K562 (cell line): ENCODE measurements at regions not wholly inside any gene's neighbourhood (a gene's known extent, or its start where the extent isn't known, plus 50 kb on each side); places are given as distances from the start of the nearest gene placed in this dataset.

Experiments used
- AFF4 ChIP-seq: sonication (generic); formaldehyde crosslinking; IDR thresholded peaks from 2 replicates; pipeline ENCODE4 v1.8.0; 2023; ENCODE audit warnings: mild to moderate bottlenecking, missing genetic modification reagents
- CC2D1A ChIP-seq: fragments of 450-650 bp; IDR thresholded peaks from 2 replicates; pipeline ENCODE4 v1.6.1; 2017; ENCODE audit warnings: mild to moderate bottlenecking
- DPF2 ChIP-seq: fragments of 450-650 bp; IDR thresholded peaks from 2 replicates; pipeline ENCODE4 v1.6.1; 2016
- JUND ChIP-seq, 2 experiments: IDR thresholded peaks; 2 replicates in 1 of 2; 3 replicates in 1 of 2; pipeline ENCODE4 v1.6.1; 2011; ENCODE audit warnings: borderline replicate concordance in 2 of 2, low read depth in 2 of 2, low read length in 2 of 2, improper control_type of control experiment in 1 of 2, missing biosample characterization in 1 of 2, missing genetic modification characterization in 1 of 2, missing genetic modification reagents in 1 of 2
- KDM1A ChIP-seq, 2 experiments: fragments of 450-650 bp; IDR thresholded peaks; 2 replicates each; pipeline ENCODE4 v1.6.1; 2016; ENCODE audit warnings: mild to moderate bottlenecking in 2 of 2
- MECOM ChIP-seq: fragments of 250-450 bp; sonication (Bioruptor Pico); IDR thresholded peaks from 2 replicates; pipeline ENCODE4 v1.8.0; 2022; ENCODE audit warnings: inconsistent platforms
- MITF ChIP-seq: IDR thresholded peaks from 2 replicates; pipeline ENCODE4 v1.6.1; 2014; ENCODE audit warnings: antibody characterized with exemption
- RNF2 ChIP-seq: sonication (generic); IDR thresholded peaks from 2 replicates; pipeline ENCODE4 v1.6.1; 2016
- SRF ChIP-seq, 2 experiments: fragments of 250-450, 450-650 bp in 1 of 2; sonication (Bioruptor Pico) in 1 of 2; sonication (generic) in 1 of 2; formaldehyde crosslinking; IDR thresholded peaks; 2 replicates each; pipeline versions ENCODE4 v1.5.0 to v1.5.1; 2020 to 2022; ENCODE audit warnings: mild to moderate bottlenecking in 1 of 2, missing genetic modification reagents in 1 of 2
- TEAD4 ChIP-seq, 2 experiments: sonication (generic) in 1 of 2; formaldehyde crosslinking in 1 of 2; IDR thresholded peaks; 2 replicates each; pipeline versions ENCODE4 v1.6.1 to v1.8.0; 2012 to 2022; ENCODE audit warnings: borderline replicate concordance in 1 of 2, inconsistent platforms in 1 of 2, low read length in 1 of 2, mild to moderate bottlenecking in 1 of 2, missing genetic modification reagents in 1 of 2
- ZNF133 ChIP-seq: fragments of 250-450 bp; sonication (Bioruptor Pico); IDR thresholded peaks from 2 replicates; pipeline ENCODE4 v1.4.0; 2020; ENCODE audit warnings: mild to moderate bottlenecking
- TF ChIP-seq, protein P1 (sequence below): fragments of 250-450 bp; sonication (Bioruptor Pico); IDR thresholded peaks from 2 replicates; pipeline ENCODE4 v1.5.0; 2020; ENCODE audit warnings: mild to moderate bottlenecking
- TF ChIP-seq, protein P2 (sequence below): fragments of 450-650 bp; IDR thresholded peaks from 2 replicates; pipeline ENCODE4 v1.6.1; 2017; ENCODE audit warnings: antibody characterized with exemption, mild to moderate bottlenecking
- TF ChIP-seq, protein P3 (sequence below), 2 experiments: fragments of 200-800 bp in 1 of 2; sonication (Bioruptor generic) in 1 of 2; sonication (generic) in 1 of 2; formaldehyde crosslinking in 1 of 2; IDR thresholded peaks in 1 of 2; conservative IDR thresholded peaks in 1 of 2; 2 replicates each; pipeline versions ENCODE4 v1.5.0 to v1.6.1; 2016 to 2020; ENCODE audit warnings: missing compliant biosample characterization in 1 of 2, missing genetic modification characterization in 1 of 2, missing genetic modification reagents in 1 of 2

GRCh38 chr5:36820900-36821299 is 55.7 kb upstream of the NIPBL start (continued):
- TF ChIP-seq, protein P1, sequence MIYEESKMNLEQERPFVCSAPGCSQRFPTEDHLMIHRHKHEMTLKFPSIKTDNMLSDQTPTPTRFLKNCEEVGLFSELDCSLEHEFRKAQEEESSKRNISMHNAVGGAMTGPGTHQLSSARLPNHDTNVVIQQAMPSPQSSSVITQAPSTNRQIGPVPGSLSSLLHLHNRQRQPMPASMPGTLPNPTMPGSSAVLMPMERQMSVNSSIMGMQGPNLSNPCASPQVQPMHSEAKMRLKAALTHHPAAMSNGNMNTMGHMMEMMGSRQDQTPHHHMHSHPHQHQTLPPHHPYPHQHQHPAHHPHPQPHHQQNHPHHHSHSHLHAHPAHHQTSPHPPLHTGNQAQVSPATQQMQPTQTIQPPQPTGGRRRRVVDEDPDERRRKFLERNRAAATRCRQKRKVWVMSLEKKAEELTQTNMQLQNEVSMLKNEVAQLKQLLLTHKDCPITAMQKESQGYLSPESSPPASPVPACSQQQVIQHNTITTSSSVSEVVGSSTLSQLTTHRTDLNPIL (CRISPR knock-in tag): no peak
- TF ChIP-seq RNF2: peak; percentile 54; the same call in 1 of the 2 replicates
- TF ChIP-seq CC2D1A: no peak; the same call in 1 of the 2 replicates
- peak; percentile 76 for TF ChIP-seq JUND (IDR thresholded peaks at IDR 0.05; ENCODE audit: borderline replicate concordance, low read depth, low read length)
- peak; percentile 66; the same call in 1 of the 3 replicates for TF ChIP-seq JUND (tag; IDR thresholded peaks at IDR 0.05; ENCODE audit: borderline replicate concordance, low read depth, low read length)
- TF ChIP-seq MITF: peak; percentile 79
- peak; percentile 85 for TF ChIP-seq DPF2
- TF ChIP-seq MECOM (CRISPR knock-in tag): peak; percentile 55; the same call in 1 of the 2 replicates
- TF ChIP-seq ZNF133 (CRISPR knock-in tag): no peak
- TF ChIP-seq AFF4 (CRISPR knock-in tag): no peak
- TF ChIP-seq SRF (CRISPR knock-in tag; IDR thresholded peaks at IDR 0.05): no peak
- peak; percentile 70 for TF ChIP-seq TEAD4 (IDR thresholded peaks at IDR 0.05; ENCODE audit: low read length)
- no peak for TF ChIP-seq TEAD4 (CRISPR knock-in tag; IDR thresholded peaks at IDR 0.05; ENCODE audit: borderline replicate concordance)
- TF ChIP-seq, protein P2, sequence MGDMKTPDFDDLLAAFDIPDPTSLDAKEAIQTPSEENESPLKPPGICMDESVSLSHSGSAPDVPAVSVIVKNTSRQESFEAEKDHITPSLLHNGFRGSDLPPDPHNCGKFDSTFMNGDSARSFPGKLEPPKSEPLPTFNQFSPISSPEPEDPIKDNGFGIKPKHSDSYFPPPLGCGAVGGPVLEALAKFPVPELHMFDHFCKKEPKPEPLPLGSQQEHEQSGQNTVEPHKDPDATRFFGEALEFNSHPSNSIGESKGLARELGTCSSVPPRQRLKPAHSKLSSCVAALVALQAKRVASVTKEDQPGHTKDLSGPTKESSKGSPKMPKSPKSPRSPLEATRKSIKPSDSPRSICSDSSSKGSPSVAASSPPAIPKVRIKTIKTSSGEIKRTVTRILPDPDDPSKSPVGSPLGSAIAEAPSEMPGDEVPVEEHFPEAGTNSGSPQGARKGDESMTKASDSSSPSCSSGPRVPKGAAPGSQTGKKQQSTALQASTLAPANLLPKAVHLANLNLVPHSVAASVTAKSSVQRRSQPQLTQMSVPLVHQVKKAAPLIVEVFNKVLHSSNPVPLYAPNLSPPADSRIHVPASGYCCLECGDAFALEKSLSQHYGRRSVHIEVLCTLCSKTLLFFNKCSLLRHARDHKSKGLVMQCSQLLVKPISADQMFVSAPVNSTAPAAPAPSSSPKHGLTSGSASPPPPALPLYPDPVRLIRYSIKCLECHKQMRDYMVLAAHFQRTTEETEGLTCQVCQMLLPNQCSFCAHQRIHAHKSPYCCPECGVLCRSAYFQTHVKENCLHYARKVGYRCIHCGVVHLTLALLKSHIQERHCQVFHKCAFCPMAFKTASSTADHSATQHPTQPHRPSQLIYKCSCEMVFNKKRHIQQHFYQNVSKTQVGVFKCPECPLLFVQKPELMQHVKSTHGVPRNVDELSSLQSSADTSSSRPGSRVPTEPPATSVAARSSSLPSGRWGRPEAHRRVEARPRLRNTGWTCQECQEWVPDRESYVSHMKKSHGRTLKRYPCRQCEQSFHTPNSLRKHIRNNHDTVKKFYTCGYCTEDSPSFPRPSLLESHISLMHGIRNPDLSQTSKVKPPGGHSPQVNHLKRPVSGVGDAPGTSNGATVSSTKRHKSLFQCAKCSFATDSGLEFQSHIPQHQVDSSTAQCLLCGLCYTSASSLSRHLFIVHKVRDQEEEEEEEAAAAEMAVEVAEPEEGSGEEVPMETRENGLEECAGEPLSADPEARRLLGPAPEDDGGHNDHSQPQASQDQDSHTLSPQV: peak; percentile 73
- TF ChIP-seq KDM1A (IDR thresholded peaks at IDR 0.05): peak in 1 of 2 experiments; percentile 64; a peak in 2 of 4 replicates
- TF ChIP-seq, protein P3, sequence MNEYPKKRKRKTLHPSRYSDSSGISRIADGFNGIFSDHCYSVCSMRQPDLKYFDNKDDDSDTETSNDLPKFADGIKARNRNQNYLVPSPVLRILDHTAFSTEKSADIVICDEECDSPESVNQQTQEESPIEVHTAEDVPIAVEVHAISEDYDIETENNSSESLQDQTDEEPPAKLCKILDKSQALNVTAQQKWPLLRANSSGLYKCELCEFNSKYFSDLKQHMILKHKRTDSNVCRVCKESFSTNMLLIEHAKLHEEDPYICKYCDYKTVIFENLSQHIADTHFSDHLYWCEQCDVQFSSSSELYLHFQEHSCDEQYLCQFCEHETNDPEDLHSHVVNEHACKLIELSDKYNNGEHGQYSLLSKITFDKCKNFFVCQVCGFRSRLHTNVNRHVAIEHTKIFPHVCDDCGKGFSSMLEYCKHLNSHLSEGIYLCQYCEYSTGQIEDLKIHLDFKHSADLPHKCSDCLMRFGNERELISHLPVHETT (CRISPR knock-in tag; conservative IDR thresholded peaks at IDR 0.05 in 1 of 2, IDR thresholded peaks at IDR 0.05 in 1 of 2): peak in 1 of 2 experiments; percentile 65; a peak in 1 of 4 replicates
